22Rv1 (cell line): ENCODE measurements at regions not wholly inside any gene's neighbourhood (a gene's known extent, or its start where the extent isn't known, plus 50 kb on each side); places are given as distances from the start of the nearest gene placed in this dataset.

ENCODE experiments used
- ZFX ChIP-seq: fragments of 450-650 bp; IDR thresholded peaks from 2 replicates; pipeline ENCODE4 v1.6.1; 2017; ENCODE audit warnings: antibody characterized with exemption, borderline replicate concordance
- TF ChIP-seq, protein P1 (sequence below): fragments of 450-650 bp; IDR thresholded peaks from 2 replicates; pipeline ENCODE4 v1.5.1; 2017; ENCODE audit warnings: mild to moderate bottlenecking

- TF ChIP-seq, protein P1, sequence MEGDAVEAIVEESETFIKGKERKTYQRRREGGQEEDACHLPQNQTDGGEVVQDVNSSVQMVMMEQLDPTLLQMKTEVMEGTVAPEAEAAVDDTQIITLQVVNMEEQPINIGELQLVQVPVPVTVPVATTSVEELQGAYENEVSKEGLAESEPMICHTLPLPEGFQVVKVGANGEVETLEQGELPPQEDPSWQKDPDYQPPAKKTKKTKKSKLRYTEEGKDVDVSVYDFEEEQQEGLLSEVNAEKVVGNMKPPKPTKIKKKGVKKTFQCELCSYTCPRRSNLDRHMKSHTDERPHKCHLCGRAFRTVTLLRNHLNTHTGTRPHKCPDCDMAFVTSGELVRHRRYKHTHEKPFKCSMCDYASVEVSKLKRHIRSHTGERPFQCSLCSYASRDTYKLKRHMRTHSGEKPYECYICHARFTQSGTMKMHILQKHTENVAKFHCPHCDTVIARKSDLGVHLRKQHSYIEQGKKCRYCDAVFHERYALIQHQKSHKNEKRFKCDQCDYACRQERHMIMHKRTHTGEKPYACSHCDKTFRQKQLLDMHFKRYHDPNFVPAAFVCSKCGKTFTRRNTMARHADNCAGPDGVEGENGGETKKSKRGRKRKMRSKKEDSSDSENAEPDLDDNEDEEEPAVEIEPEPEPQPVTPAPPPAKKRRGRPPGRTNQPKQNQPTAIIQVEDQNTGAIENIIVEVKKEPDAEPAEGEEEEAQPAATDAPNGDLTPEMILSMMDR, result no peak
- TF ChIP-seq ZFX, result no peak
Observed at GRCh38 chr12:75636607-75637006, 125.2 kb upstream of the KRR1 start.
